HG03565 (cell line): ENCODE measurements at regions not wholly inside any gene's neighbourhood (a gene's known extent, or its start where the extent isn't known, plus 50 kb on each side); places are given as distances from the start of the nearest gene placed in this dataset.

Experiments
- ATAC-seq: cut with Tn5 transposase; IDR thresholded peaks from one replicate; pipeline ENCODE4 v1.9.1; 2021; ENCODE audit warnings: mild to moderate bottlenecking, moderate library complexity; ENCODE audit not compliant: unreplicated experiment

DNA sequence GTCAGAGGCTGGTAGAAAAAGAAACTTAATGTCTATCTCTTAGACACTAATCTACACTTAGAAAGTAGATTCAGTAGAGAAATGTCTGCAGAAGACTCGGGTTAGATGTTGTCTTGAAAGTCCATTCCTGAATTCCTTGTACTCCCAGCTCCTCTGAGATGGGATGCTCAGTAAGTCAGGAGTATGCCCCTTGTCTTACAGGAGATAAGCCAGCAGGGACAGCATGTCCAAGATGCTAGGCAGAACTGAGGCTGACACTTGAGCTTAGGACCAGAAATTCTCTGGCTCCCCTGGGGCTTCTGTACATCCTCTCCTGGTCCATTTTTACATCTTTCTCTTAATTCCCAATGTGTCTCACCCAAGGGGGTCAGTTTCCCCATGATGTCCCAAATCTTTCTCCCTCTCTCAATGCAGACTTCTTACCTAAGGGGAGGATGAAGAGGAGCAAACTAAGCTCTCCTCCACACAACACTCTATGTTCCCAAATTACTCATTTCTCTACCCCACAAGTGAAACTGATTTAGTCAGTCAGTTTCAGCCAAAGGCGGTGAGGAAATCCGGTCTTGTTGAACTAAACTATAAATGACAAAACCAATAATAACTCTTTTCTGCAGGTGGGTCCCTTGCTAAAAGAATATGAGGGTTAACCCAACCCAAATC is 558.2 kb upstream of the DIPK2B start:
- peak; percentile 74 for ATAC-seq

DNA sequence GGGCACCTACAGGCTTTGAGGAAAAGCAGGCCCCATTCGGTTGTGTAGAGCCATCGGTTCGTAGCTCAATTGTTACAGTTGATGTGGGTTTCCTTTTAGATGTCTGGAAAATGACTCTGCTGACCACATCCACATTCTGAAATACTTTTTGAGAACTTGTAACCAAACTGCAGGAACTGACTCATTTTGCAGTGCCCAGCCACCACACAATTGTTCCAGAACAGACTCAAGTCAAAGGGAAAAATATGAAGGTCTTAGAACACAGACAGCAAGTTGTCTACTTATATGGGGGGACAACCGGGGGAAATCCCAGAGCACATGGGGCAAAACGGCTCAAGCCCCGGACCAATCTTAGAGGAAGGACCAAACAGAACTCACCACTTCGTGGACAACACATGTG is 557.6 kb upstream of the DIPK2B start:
- ATAC-seq: peak; percentile 28

DNA sequence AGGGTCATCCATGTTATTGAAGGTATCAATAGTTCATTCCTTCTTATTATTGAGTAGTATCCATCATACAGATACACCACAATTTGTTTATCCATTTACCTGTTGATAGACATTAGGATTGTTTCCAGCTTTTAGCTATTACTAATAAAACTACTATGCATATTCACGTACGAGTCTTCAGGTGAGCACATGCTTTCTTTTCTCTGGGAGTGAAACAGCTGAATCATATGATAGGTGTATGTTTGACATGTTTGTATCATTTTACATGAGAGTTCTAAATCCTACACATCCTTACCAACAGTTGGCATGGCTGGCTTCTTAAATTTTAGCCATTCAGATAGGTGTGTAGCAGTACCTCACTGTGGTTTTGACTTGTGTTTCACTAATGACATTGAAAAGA is 556.6 kb upstream of the DIPK2B start:
- ATAC-seq: no peak

DNA sequence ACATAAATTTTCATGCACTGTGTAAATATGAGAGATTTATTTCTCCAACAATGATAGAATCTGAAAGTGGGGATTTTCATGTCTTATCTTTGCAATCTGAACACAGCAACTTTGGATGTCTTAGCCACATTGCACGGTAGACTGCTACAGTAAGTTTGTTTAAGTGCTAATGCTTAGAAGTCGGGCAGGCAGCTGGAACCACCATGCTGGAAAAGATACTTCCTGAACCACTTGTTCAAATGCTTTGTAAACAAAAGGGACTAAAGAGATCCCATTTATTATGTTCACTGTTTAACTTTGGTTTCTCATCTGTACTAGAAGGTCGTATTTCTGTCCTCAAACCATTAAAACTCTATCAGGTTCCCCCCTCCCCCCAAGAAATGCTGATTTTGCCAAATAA is 555.9 kb upstream of the DIPK2B start:
- no peak for ATAC-seq

DNA sequence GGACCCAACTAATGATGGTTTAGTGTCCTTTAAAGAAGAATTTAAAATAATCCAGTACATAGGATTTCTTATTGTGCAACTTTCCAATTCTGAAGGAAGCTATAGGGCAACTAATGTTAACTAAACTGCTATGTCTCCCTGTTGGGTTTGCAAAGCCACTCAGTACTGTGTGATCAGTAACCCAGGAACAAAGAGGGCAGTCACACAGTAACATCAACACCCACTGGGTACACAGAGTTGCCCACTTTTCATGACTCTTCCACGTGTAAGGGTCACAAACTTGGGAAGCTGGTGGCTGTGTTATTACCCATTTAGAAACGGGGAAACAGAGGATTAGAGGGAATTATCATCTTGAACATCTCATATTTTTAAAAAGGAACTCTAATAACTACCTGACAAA is 555.0 kb upstream of the DIPK2B start:
- no peak for ATAC-seq

DNA sequence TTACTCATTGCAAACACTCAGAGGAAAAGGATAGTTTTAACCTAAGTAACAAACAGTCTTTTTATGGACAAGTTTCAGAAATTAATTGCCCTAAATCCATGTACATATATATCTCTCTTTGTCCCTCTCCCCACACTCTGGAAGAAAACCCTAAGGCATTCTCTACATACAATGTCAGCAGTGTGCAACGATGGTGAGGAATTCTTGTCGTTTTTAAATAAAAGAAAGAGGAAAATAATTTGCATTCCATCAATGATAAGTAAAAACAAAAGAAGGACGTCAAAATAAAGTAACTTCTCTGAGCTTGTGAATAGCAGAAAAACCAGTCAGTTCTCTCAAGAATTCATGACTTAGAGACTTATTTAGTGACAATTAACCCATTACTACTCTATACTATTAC is 550.5 kb upstream of the DIPK2B start:
- ATAC-seq: no peak

DNA sequence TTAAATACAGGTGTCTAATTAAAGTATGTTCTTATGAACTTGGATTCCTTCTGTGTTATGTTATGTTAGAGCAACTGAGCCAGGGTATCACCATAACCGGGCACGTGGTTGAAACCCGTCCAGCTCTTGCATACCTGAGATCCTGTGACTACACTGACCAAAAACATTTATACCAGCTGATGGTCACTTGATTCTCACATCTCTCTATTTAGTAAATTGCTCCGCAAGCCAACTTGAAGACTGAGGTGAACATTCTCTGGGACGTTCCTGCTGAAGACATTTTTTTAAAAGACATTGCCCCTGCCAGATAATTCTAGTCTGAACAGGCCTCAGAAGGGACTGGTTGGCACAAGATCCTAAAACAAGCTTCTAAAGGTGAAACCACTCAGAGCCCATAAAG is 550.0 kb upstream of the DIPK2B start:
- no peak for ATAC-seq

DNA sequence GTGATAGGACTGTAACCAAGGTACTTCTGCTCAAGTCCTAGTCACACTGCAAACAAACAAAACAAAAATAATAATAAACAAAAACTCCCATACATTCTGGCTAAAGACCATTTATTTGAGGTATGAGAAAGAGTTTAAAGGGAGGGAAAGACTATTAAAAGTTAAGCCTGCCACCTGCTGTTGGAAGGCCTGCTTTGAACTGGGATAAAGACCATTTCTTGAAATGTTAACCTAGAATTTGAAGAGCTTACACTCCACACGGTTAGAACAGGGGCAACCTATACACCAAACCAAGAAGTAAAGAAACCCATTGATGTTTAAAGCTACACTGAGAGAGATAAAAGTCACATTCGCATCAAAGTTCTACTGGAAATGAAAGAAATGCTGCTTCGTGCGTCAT is 548.7 kb upstream of the DIPK2B start:
- no peak for ATAC-seq

DNA sequence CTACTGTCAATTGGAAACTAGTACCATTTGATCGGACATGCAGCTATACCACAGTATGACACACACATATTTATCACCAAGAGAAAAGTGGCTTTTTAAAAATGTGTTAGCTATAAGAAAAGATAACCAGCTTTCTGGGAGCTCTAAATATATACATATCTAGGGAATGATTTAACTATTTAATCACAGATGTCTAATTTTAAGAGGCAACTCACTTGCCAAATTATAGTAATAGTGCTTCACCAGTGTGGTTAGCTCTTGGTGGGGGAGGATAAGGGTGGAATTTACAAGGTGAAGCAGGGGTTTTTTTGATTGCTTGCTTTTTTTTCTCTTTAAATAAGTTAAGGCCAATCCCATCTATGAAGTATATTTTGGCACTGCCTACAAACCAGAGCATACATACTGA is 547.7 kb upstream of the DIPK2B start:
- ATAC-seq: no peak

DNA sequence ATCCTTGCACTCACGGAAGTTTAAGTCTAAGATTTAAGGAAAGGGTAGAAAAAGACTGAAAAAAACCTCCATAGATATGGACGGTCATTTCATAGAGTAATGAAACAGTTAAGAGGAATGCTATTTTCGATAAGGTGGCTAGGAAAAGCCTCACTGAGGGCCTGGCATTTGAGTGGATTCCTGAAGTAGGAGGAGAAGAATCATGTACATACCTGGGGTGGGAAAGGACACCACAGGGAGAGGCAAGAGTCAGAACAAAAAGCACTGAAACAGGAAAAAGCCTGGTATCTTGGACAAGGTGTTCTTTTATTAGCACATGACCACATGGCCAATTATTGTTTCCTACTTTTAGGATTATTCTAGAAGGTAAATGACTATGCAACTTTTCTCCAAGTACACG is 547.2 kb upstream of the DIPK2B start:
- no peak for ATAC-seq

DNA sequence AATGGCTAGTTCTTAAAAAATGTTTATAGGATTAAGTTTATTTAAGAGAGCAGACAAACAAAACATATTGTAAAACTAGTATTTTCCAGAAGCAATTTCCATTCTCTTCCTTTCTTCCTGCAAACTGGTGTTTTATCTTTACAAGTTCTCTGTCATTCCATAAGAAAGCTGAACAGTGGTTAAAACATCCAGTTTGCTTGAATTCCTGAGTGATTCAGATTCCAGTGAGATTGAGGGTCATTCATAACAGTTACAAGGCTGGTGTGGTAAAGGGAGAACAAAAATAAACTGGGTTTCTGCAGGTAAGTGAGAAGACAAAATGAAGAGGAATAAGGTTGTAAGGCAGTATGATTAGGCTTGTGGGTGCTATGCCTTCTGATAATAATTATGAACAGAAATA is 544.8 kb upstream of the DIPK2B start:
- no peak for ATAC-seq

DNA sequence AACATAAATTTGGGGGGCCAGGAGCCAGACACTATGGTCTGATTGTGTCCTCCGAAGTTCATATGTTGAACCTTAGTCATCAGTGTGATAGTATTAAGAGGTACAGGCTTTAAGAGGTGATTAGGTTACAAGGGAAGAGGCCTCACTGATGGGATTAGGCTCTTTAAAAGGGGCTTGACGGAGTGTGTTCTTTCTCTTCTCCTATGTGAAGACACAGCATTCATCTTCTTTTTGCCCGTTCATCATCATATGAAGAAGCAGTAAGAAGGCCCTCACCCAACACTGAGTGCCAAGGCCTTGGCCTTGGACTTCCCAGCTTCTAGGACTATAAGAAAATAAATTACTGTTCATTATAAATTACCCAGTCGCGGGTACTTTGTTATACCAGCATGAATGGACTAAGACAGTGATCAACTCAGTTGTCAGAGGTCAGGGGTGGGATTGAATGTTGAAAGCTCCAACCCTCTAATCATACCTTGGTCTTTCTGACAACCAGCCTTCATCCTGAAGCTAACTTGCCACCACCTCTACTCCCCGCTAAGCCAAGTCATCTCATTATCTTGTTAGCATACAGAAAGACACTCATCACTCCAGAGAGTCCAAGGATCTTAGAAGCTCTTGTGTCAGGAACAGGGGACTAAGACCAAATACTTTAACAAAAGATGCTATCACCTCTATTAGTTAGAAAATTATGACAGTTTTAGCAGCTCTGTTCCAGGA is 543.4 kb upstream of the DIPK2B start:
- no peak for ATAC-seq

DNA sequence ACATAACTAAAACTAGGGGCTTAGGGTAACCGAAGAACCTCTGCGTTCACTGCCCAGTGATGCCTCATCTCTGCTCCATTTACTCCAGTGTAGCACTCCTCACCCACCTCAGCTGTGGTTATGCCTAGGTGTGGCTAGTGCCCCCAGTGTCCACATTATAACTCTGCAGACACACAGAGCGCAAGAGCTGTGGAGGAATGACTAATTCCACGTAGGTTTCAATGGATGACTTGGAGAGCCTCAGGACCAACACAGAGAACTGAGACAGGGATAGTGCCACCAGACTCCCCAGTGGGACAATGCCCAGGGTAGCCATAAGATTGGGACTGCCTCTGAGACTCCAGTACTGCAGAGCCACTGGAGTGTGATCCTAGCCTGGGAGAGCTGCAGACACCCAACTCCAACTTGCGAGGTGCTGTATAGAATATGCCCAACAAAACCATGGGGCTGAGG is 542.4 kb upstream of the DIPK2B start:
- ATAC-seq: no peak

DNA sequence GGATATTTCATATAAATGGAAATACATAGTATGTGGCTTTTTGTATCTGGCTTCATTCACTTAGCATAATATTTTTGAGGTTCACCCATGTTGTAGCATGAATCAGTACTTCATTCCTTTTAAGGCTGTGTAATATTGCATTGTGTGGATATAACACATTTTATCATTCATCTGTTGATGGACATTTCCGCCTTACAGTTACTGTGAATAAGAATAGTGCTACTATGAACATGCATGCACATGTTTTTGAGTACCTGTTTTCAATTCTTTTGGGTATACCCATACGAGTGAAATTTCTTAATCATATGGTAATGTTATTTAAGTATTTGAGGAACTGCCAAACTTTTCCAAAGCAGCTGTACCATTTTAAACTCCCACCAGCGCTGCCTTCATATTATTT is 539.6 kb upstream of the DIPK2B start:
- no peak for ATAC-seq

DNA sequence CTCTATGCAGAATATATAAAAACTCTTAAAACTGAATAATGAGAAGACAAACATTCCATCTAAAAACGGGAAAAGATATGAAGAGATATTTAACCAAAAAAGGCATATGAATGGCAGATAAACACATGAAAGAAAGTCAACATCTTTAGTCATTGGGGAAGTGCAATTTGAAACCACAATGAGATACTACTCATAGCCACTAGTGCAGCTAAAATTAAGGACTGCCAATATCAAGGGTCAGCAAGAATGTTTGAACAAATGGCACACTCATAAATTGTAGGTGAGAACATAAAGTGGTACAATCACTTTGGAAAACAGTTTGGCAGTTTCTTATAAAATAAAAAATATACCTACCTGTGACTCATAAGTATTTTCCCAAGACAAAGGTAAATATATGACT is 534.9 kb upstream of the DIPK2B start:
- ATAC-seq: no peak

DNA sequence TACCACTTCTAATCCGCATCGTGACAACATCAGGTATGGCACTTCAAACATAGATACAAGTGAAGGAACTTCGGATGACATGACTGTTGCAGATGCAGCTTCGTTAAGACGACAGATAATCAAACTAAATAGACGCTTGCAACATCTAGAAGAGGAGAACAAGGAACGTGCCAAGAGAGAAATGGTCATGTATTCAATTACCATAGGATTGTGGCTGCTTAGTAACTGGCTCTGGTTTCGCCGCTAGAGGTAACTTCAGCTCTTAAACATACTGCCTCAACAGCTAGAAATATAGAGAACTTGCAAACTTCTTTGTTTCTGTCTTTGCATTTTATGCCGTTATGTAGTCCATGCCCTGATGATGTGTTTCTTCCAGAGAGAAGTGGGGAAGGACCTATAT is 530.8 kb upstream of the DIPK2B start:
- no peak for ATAC-seq

DNA sequence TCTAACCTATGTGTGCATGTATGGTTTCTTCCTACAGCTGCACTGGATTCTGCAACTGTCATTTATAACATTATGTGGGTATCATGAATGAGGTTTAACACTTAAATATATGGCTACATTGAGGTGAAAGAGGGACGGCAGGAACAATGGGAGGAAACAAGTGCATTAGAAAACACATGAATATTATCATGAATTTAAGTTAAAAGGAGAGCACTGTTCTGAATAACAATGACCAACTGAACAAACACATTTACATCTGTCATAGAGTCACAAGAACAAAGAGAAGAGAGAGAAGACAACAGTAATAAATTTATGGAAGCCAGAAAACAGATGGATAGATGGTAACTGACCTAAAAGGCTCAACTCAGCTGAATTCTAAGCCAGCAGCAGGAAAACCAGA is 527.1 kb upstream of the DIPK2B start:
- no peak for ATAC-seq

DNA sequence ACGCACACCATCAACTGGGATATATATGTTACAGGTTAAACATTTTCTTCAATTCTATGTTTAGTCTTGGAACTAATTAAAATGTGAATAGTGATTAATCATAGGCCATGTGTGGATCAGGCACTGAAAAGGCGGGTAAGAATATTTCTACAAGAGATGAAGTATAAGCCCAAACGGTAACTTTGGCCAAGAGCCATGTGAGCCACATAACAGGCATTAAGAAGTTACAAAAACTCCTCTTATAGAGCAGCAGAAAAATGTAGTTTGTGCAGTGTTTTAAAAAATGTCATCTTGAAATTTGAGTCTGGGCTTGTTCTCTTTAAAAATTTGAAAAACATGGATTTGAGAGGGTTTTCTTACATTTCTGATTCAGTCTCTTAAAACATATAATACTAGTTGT is 521.8 kb upstream of the DIPK2B start:
- ATAC-seq: no peak

DNA sequence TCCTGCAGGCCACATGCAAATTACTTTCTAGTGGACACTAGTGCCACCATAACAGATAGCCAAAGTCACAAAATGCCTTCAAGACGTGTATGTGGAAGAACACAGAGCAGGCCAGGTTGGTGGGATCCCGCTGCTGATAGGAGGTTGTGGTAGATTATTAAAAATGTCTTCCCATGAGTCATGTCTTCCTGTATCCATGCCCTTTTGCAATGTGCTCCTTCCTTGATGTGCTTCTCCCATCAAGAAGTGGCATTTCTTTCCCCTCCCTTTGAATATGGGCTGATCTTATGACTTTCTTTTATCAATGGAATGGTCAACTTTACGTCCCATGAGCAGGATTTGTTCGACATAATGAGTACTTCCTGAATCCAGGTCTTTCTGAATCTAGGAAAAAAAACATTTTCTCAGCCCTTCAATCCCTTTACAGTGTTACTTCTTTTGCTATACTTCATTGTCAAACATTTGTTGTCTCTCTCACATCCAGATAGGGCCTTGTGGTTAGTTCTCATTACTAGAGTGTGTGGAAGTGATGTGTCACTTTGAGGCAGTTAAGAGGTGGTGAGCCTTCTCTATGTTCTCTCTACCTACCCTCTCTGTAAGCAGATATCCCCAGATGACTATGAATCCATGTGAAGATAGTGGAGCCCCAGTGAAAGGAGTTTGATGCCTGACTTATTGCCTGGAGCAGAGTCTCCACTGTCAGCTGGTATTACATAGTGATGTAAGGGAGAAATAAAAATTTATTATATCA is 519.2 kb upstream of the DIPK2B start:
- ATAC-seq: no peak

DNA sequence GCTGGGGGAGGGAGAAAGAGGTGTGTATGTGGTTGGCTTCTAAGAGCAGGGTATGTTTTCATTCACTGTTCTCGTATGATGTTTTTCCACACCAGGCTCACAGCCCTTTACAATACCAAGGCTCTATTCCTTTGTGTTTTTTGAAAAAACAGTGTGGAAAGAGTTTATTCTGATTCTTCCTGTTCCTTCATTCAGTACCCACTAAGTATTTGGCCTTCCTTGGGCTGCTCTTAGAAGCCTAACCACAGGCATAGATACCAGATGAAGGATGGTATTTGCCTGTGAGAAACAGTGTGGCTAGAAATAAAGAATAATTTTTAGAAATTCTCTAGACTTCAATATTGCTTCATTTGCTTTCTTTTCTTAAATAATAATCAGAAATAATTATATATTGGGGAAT is 518.0 kb upstream of the DIPK2B start:
- ATAC-seq: no peak

DNA sequence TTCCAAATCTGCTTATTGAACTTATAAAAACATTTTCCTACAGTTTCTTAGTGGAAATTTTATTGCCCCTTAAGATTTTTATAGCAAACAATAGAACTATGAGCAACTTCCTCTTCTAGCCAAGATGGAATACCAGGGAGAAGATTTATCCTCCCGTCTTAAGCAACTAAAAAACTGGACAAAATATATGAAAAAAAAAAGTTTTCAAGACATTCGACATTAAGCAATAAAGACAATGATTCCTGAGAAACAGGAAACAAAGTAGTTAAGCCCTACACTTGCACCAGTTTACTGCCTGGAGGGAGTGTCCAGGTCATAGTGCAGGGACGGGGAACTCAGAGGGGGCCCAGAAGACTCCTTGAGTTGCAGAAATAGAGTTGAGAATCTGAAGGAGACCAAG is 516.1 kb upstream of the DIPK2B start:
- ATAC-seq: no peak

DNA sequence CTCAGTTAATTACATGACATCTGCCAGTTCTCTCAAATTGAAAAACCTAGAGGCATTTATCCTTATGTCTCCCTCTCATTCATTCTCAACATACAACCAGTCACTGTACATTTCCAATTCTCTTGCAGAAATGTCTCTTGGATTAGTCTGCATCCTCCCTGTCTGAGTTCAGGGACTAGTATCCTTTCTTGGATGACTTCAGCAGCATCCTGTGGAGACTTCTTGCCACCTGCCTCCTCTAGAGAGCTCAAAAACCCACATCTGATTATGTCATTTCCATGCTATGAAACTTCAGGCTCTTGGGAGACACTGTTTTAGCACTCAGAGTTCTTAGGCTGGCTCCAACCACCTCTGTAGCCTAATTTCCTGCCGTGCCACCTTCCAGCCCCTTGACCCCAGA is 515.1 kb upstream of the DIPK2B start:
- no peak for ATAC-seq
